PC-3 (cell line): ENCODE measurements at regions not wholly inside any gene's neighbourhood (a gene's known extent, or its start where the extent isn't known, plus 50 kb on each side); places are given as distances from the start of the nearest gene placed in this dataset.

ENCODE experiments used
- EZH2 ChIP-seq: fragments of 300-600 bp; sonication (generic); IDR thresholded peaks from one replicate; pipeline ENCODE4 v1.6.1; 2017; ENCODE audit warnings: antibody characterized with exemption, mild to moderate bottlenecking, low read length; ENCODE audit not compliant: unreplicated experiment
- TF ChIP-seq, protein P1 (sequence below): fragments of 300-600 bp; sonication (generic); conservative IDR thresholded peaks from 2 replicates; pipeline ENCODE4 v1.5.1; 2017; ENCODE audit warnings: antibody characterized with exemption, low read depth, mild to moderate bottlenecking, low read length

DNA sequence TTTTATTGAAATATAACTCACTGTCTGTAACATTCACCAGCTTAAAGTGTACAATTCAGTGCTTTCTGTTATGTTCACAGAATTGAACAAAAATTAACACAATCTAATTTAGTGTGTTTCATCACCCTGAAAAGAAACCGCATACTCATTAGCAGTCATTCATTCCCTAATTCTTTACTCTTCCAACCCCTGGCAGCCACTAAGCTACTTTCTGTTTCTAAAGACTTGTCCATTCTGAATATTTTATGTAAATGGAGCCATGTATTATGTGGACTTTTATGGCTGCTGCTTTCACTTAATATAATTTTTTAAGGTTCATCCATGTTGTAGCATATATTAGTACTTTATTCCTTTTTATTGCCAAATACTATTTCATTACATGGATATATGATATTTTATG lies 94.7 kb upstream of the ATP8A1 start:
- TF ChIP-seq, protein P1, sequence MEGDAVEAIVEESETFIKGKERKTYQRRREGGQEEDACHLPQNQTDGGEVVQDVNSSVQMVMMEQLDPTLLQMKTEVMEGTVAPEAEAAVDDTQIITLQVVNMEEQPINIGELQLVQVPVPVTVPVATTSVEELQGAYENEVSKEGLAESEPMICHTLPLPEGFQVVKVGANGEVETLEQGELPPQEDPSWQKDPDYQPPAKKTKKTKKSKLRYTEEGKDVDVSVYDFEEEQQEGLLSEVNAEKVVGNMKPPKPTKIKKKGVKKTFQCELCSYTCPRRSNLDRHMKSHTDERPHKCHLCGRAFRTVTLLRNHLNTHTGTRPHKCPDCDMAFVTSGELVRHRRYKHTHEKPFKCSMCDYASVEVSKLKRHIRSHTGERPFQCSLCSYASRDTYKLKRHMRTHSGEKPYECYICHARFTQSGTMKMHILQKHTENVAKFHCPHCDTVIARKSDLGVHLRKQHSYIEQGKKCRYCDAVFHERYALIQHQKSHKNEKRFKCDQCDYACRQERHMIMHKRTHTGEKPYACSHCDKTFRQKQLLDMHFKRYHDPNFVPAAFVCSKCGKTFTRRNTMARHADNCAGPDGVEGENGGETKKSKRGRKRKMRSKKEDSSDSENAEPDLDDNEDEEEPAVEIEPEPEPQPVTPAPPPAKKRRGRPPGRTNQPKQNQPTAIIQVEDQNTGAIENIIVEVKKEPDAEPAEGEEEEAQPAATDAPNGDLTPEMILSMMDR = no peak
- TF ChIP-seq EZH2 = no peak
